CD8-positive, alpha-beta memory T cell (primary cell): ENCODE measurements at regions not wholly inside any gene's neighbourhood (a gene's known extent, or its start where the extent isn't known, plus 50 kb on each side); places are given as distances from the start of the nearest gene placed in this dataset.
A peak's percentile ranks its signal among the peaks of the same experiment; 100 is the strongest.

ENCODE experiments used
- CTCF ChIA-PET: fragments of 350-600 bp; sonication (Branson Sonifier 250); formaldehyde crosslinking; loops from one replicate; lab custom pipeline; 2021; ENCODE audit warnings: antibody characterized with exemption; lab: Charles Lee
- POLR2A ChIA-PET: fragments of 350-600 bp; sonication (Branson Sonifier 250); formaldehyde crosslinking; loops from one replicate; lab custom pipeline; 2021; ENCODE audit warnings: antibody characterized with exemption; lab: Charles Lee
- DNase-seq, 5 donors: peaks; one replicate each; pipeline versions ENCODE4 v3.0.0 to v3.0.0-alpha.2; 2020 to 2022; ENCODE audit warnings: mixed read lengths in 1 of 5
- H3K27ac ChIP-seq: one replicate; pipeline ENCODE4 v1.7.0; 2013; ENCODE audit warnings: low read depth, mild to moderate bottlenecking, low read length, moderate library complexity
- H3K27me3 ChIP-seq: 2 replicates; pipeline ENCODE4 v1.7.0; 2013; ENCODE audit warnings: low read length, mild to moderate bottlenecking; ENCODE audit not compliant: insufficient read depth, poor library complexity, severe bottlenecking
- H3K36me3 ChIP-seq: 2 replicates; pipeline ENCODE4 v1.7.0; 2013; ENCODE audit warnings: mild to moderate bottlenecking, low read length, moderate library complexity; ENCODE audit not compliant: insufficient read depth
- H3K4me1 ChIP-seq: 2 replicates; pipeline ENCODE4 v1.7.0; 2013; ENCODE audit warnings: mild to moderate bottlenecking, low read length, moderate library complexity; ENCODE audit not compliant: insufficient read depth
- H3K4me3 ChIP-seq: 2 replicates; pipeline ENCODE4 v1.7.0; 2013; ENCODE audit warnings: mild to moderate bottlenecking, low read length
- H3K9me3 ChIP-seq: 2 replicates; pipeline ENCODE4 v1.7.0; 2013; ENCODE audit warnings: mild to moderate bottlenecking, low read length
- H3K27ac Mint-ChIP-seq, 8 donors: one replicate each; pipeline ENCODE4 v1.8.0; 2020 to 2021; ENCODE audit warnings: mixed read lengths in 8 of 8, mild to moderate bottlenecking in 6 of 8, inconsistent platforms in 3 of 8, moderate library complexity in 3 of 8
- H3K27me3 Mint-ChIP-seq, 2 donors: one replicate each; pipeline ENCODE4 v1.8.0; 2020 to 2021; ENCODE audit warnings: mixed read lengths in 2 of 2, mild to moderate bottlenecking in 1 of 2, moderate library complexity in 1 of 2
- H3K36me3 Mint-ChIP-seq, 3 donors: one replicate each; pipeline ENCODE4 v1.8.0; 2020 to 2021; ENCODE audit warnings: mixed read lengths in 3 of 3, inconsistent platforms in 1 of 3, mild to moderate bottlenecking in 1 of 3
- H3K4me1 Mint-ChIP-seq, 3 donors: one replicate each; pipeline ENCODE4 v1.8.0; 2020 to 2021; ENCODE audit warnings: mixed read lengths in 3 of 3, inconsistent platforms in 1 of 3, mild to moderate bottlenecking in 1 of 3
- H3K4me3 Mint-ChIP-seq, 7 donors: one replicate each; pipeline ENCODE4 v1.8.0; 2020 to 2021; ENCODE audit warnings: mixed read lengths in 7 of 7, mild to moderate bottlenecking in 6 of 7, moderate library complexity in 4 of 7, inconsistent platforms in 2 of 7
- H3K9me3 Mint-ChIP-seq, 5 donors: one replicate each; pipeline ENCODE4 v1.8.0; 2020 to 2022; ENCODE audit warnings: mixed read lengths in 5 of 5, mild to moderate bottlenecking in 3 of 5, moderate library complexity in 2 of 5, inconsistent platforms in 1 of 5

GRCh38 chr22:25365491-25366261, 146.2 kb downstream of the CRYBB2 start:
- no peak overlapping the region for H3K27ac ChIP-seq
- H3K9me3 ChIP-seq, result no peaks in the 10 kb centered on the region
- DNase-seq, result no peak
- H3K4me3 ChIP-seq, result no peak overlapping the region
- Mint-ChIP-seq H3K36me3 (peaks cover 0 to 21% (median 2%) of the 10 kb centered on the region in 3 donors), H3K27me3 (no peaks in the 10 kb centered on the region), H3K4me3 (no peak overlapping the region), H3K9me3 (no peaks in the 10 kb centered on the region), H3K27ac (peak overlapping the region in 2 of 8 donors; percentile 50 to 66), H3K4me1 (peaks cover 5 to 27% (median 17%) of the 10 kb centered on the region in 3 donors)
- H3K36me3 ChIP-seq, result no peaks in the 10 kb centered on the region
- no peaks in the 10 kb centered on the region for H3K27me3 ChIP-seq
- POLR2A ChIA-PET, result no interaction called here
- CTCF ChIA-PET, result no interaction called here
- no peaks in the 10 kb centered on the region for H3K4me1 ChIP-seq

GRCh38 chr22:25366408-25366807, 147.0 kb downstream of the CRYBB2 start:
- Mint-ChIP-seq H3K27ac (peak overlapping the region in 1 of 8 donors; percentile 65), H3K4me3 (no peak overlapping the region), H3K36me3 (peaks cover 0 to 28% (median 4%) of the 10 kb centered on the region in 3 donors), H3K9me3 (no peaks in the 10 kb centered on the region), H3K4me1 (peaks cover 9 to 27% (median 17%) of the 10 kb centered on the region in 3 donors), H3K27me3 (no peaks in the 10 kb centered on the region)
- Histone ChIP-seq H3K4me3 (no peak overlapping the region), H3K36me3 (no peaks in the 10 kb centered on the region), H3K27me3 (no peaks in the 10 kb centered on the region), H3K27ac (no peak overlapping the region), H3K4me1 (no peaks in the 10 kb centered on the region), H3K9me3 (no peaks in the 10 kb centered on the region)
- DNase-seq, result no peak
- ChIA-PET POLR2A (no interaction called here), CTCF (no interaction called here)

- Mint-ChIP-seq H3K4me1 (peaks cover 9 to 27% (median 17%) of the 10 kb centered on the region in 3 donors), H3K9me3 (no peaks in the 10 kb centered on the region), H3K4me3 (no peak overlapping the region), H3K27ac (peak overlapping the region in 1 of 8 donors; percentile 65), H3K27me3 (no peaks in the 10 kb centered on the region), H3K36me3 (peaks cover 0 to 29% (median 4%) of the 10 kb centered on the region in 3 donors)
- CTCF ChIA-PET, result no interaction called here
- H3K27ac ChIP-seq, result no peak overlapping the region
- H3K4me3 ChIP-seq, result no peak overlapping the region
- DNase-seq, result no peak
- no peaks in the 10 kb centered on the region for H3K27me3 ChIP-seq
- no peaks in the 10 kb centered on the region for H3K36me3 ChIP-seq
- H3K4me1 ChIP-seq, result no peaks in the 10 kb centered on the region
- POLR2A ChIA-PET, result no interaction called here
- no peaks in the 10 kb centered on the region for H3K9me3 ChIP-seq
Measured at GRCh38 chr22:25366876-25367466, 147.5 kb downstream of the CRYBB2 start.

GRCh38 chr22:25367756-25368155, 148.3 kb downstream of the CRYBB2 start:
- Mint-ChIP-seq H3K4me3 (no peak overlapping the region), H3K4me1 (peaks cover 9 to 22% (median 16%) of the 10 kb centered on the region in 3 donors), H3K36me3 (peaks cover 0 to 36% (median 4%) of the 10 kb centered on the region in 3 donors), H3K27me3 (no peaks in the 10 kb centered on the region), H3K27ac (no peak overlapping the region), H3K9me3 (no peaks in the 10 kb centered on the region)
- DNase-seq, result no peak
- POLR2A ChIA-PET, result no interaction called here
- CTCF ChIA-PET, result no interaction called here
- Histone ChIP-seq H3K9me3 (no peaks in the 10 kb centered on the region), H3K4me1 (no peaks in the 10 kb centered on the region), H3K27me3 (no peaks in the 10 kb centered on the region), H3K36me3 (no peaks in the 10 kb centered on the region), H3K4me3 (no peak overlapping the region), H3K27ac (no peak overlapping the region)

- no peak overlapping the region for H3K27ac ChIP-seq
- H3K36me3 ChIP-seq, result no peaks in the 10 kb centered on the region
- peaks cover 12 to 22% (median 15%) of the 10 kb centered on the region in 3 donors for H3K4me1 Mint-ChIP-seq
- H3K27ac Mint-ChIP-seq, result peak overlapping the region in 1 of 8 donors; percentile 69
- H3K4me1 ChIP-seq, result no peaks in the 10 kb centered on the region
- DNase-seq, result no peak
- H3K9me3 ChIP-seq, result no peaks in the 10 kb centered on the region
- no peaks in the 10 kb centered on the region for H3K9me3 Mint-ChIP-seq
- H3K36me3 Mint-ChIP-seq, result peaks cover 0 to 39% (median 7%) of the 10 kb centered on the region in 3 donors
- H3K4me3 Mint-ChIP-seq, result peak overlapping the region in 1 of 7 donors; percentile 2
- H3K27me3 ChIP-seq, result no peaks in the 10 kb centered on the region
- no peak overlapping the region for H3K4me3 ChIP-seq
- CTCF ChIA-PET, result no interaction called here
- no peaks in the 10 kb centered on the region for H3K27me3 Mint-ChIP-seq
- POLR2A ChIA-PET, result no interaction called here
Measured at GRCh38 chr22:25368271-25368670, 148.8 kb downstream of the CRYBB2 start.

- ChIA-PET CTCF (no interaction called here), POLR2A (no interaction called here)
- no peaks in the 10 kb centered on the region for H3K27me3 Mint-ChIP-seq
- H3K27ac ChIP-seq, result no peak overlapping the region
- no peaks in the 10 kb centered on the region for H3K9me3 ChIP-seq
- no peaks in the 10 kb centered on the region for H3K36me3 ChIP-seq
- H3K4me3 ChIP-seq, result no peak overlapping the region
- H3K4me3 Mint-ChIP-seq, result no peak overlapping the region
- DNase-seq, result no peak
- no peaks in the 10 kb centered on the region for H3K4me1 ChIP-seq
- no peaks in the 10 kb centered on the region for H3K27me3 ChIP-seq
- peaks cover 13 to 16% (median 15%) of the 10 kb centered on the region in 3 donors for H3K4me1 Mint-ChIP-seq
- no peaks in the 10 kb centered on the region for H3K9me3 Mint-ChIP-seq
- peak overlapping the region in 2 of 8 donors; percentile 66 to 69 for H3K27ac Mint-ChIP-seq
- peaks cover 0 to 46% (median 7%) of the 10 kb centered on the region in 3 donors for H3K36me3 Mint-ChIP-seq
Measured at GRCh38 chr22:25369041-25369440, 149.6 kb downstream of the CRYBB2 start.

- H3K9me3 ChIP-seq, result no peaks in the 10 kb centered on the region
- ChIA-PET CTCF (no interaction called here), POLR2A (no interaction called here)
- no peak for DNase-seq
- Mint-ChIP-seq H3K36me3 (peaks cover 0 to 55% (median 7%) of the 10 kb centered on the region in 3 donors), H3K4me3 (no peak overlapping the region), H3K27ac (peak overlapping the region in 3 of 8 donors; percentile 23 to 50 (median 35)), H3K27me3 (no peaks in the 10 kb centered on the region), H3K9me3 (no peaks in the 10 kb centered on the region), H3K4me1 (peaks cover 11 to 22% (median 15%) of the 10 kb centered on the region in 3 donors)
- no peaks in the 10 kb centered on the region for H3K27me3 ChIP-seq
- no peak overlapping the region for H3K27ac ChIP-seq
- H3K4me3 ChIP-seq, result no peak overlapping the region
- H3K4me1 ChIP-seq, result no peaks in the 10 kb centered on the region
- H3K36me3 ChIP-seq, result no peaks in the 10 kb centered on the region
Measured at GRCh38 chr22:25370322-25370721, 150.9 kb downstream of the CRYBB2 start.

GRCh38 chr22:25372000-25372595, 152.7 kb downstream of the CRYBB2 start:
- no peaks in the 10 kb centered on the region for H3K27me3 ChIP-seq
- H3K27ac ChIP-seq, result no peak overlapping the region
- ChIA-PET CTCF (no interaction called here), POLR2A (no interaction called here)
- H3K4me3 ChIP-seq, result no peak overlapping the region
- no peaks in the 10 kb centered on the region for H3K9me3 ChIP-seq
- peaks cover 11 to 22% (median 15%) of the 10 kb centered on the region in 3 donors for H3K4me1 Mint-ChIP-seq
- H3K36me3 ChIP-seq, result no peaks in the 10 kb centered on the region
- peak overlapping the region in 2 of 8 donors; percentile 35 to 72 for H3K27ac Mint-ChIP-seq
- no peak overlapping the region for H3K4me3 Mint-ChIP-seq
- no peaks in the 10 kb centered on the region for H3K9me3 Mint-ChIP-seq
- H3K36me3 Mint-ChIP-seq, result peaks cover 0 to 64% (median 9%) of the 10 kb centered on the region in 3 donors
- no peak for DNase-seq
- H3K4me1 ChIP-seq, result no peaks in the 10 kb centered on the region
- H3K27me3 Mint-ChIP-seq, result no peaks in the 10 kb centered on the region
